Mucosa of stomach (tissue), 1 donor: ENCODE measurements at regions not wholly inside any gene's neighbourhood (a gene's known extent, or its start where the extent isn't known, plus 50 kb on each side); places are given as distances from the start of the nearest gene placed in this dataset.

Experiments
- H3K27me3 ChIP-seq: one replicate; pipeline ENCODE4 v1.7.0; 2013; ENCODE audit warnings: mild to moderate bottlenecking, low read length; ENCODE audit not compliant: control insufficient read depth, insufficient read depth
- H3K36me3 ChIP-seq: one replicate; pipeline ENCODE4 v1.7.0; 2013; ENCODE audit warnings: low read length; ENCODE audit not compliant: control insufficient read depth, insufficient read depth
- H3K4me1 ChIP-seq: one replicate; pipeline ENCODE4 v1.7.0; 2013; ENCODE audit warnings: mild to moderate bottlenecking, low read length; ENCODE audit not compliant: control insufficient read depth, insufficient read depth
- H3K4me3 ChIP-seq: one replicate; pipeline ENCODE4 v1.7.0; 2013; ENCODE audit warnings: low read length
- H3K9ac ChIP-seq: one replicate; pipeline ENCODE4 v1.7.0; 2013; ENCODE audit warnings: mild to moderate bottlenecking, low read length, moderate library complexity
- H3K9me3 ChIP-seq: one replicate; pipeline ENCODE4 v1.7.0; 2013; ENCODE audit warnings: mild to moderate bottlenecking, low read length, moderate library complexity; ENCODE audit not compliant: control insufficient read depth
- donor health status: Pancreatic carcinoma.

GRCh38 chr4:96912716-96913115 is 1072.8 kb downstream of the PDHA2 start:
- H3K36me3 ChIP-seq: no peaks in the 10 kb centered on the region
- no peak overlapping the region for H3K4me3 ChIP-seq
- no peaks in the 10 kb centered on the region for H3K4me1 ChIP-seq
- no peaks in the 10 kb centered on the region for H3K27me3 ChIP-seq
- no peaks in the 10 kb centered on the region for H3K9me3 ChIP-seq
- H3K9ac ChIP-seq: no peak overlapping the region

GRCh38 chr4:96913441-96914080 is 1073.7 kb downstream of the PDHA2 start:
- Histone ChIP-seq H3K9ac (no peak overlapping the region), H3K36me3 (no peaks in the 10 kb centered on the region), H3K9me3 (no peaks in the 10 kb centered on the region), H3K4me3 (no peak overlapping the region), H3K4me1 (no peaks in the 10 kb centered on the region), H3K27me3 (no peaks in the 10 kb centered on the region)

GRCh38 chr4:96916711-96917110 is 1076.8 kb downstream of the PDHA2 start:
- Histone ChIP-seq H3K36me3 (no peaks in the 10 kb centered on the region), H3K9ac (no peak overlapping the region), H3K9me3 (no peaks in the 10 kb centered on the region), H3K27me3 (no peaks in the 10 kb centered on the region), H3K4me1 (no peaks in the 10 kb centered on the region), H3K4me3 (no peak overlapping the region)

- H3K36me3 ChIP-seq: no peaks in the 10 kb centered on the region
- no peak overlapping the region for H3K9ac ChIP-seq
- no peaks in the 10 kb centered on the region for H3K4me1 ChIP-seq
- no peaks in the 10 kb centered on the region for H3K9me3 ChIP-seq
- H3K4me3 ChIP-seq: no peak overlapping the region
- H3K27me3 ChIP-seq: no peaks in the 10 kb centered on the region
Measured at GRCh38 chr4:96936886-96937285, 1097.0 kb downstream of the PDHA2 start.

GRCh38 chr4:96946552-96946951 is 1106.7 kb downstream of the PDHA2 start:
- Histone ChIP-seq H3K9me3 (no peaks in the 10 kb centered on the region), H3K36me3 (no peaks in the 10 kb centered on the region), H3K4me1 (no peaks in the 10 kb centered on the region), H3K9ac (no peak overlapping the region), H3K4me3 (no peak overlapping the region), H3K27me3 (no peaks in the 10 kb centered on the region)

GRCh38 chr4:96952610-96953009 is 1112.7 kb downstream of the PDHA2 start:
- Histone ChIP-seq H3K9ac (no peak overlapping the region), H3K4me1 (no peaks in the 10 kb centered on the region), H3K36me3 (no peaks in the 10 kb centered on the region), H3K9me3 (no peaks in the 10 kb centered on the region), H3K4me3 (no peak overlapping the region), H3K27me3 (no peaks in the 10 kb centered on the region)

- Histone ChIP-seq H3K27me3 (no peaks in the 10 kb centered on the region), H3K4me1 (no peaks in the 10 kb centered on the region), H3K9me3 (no peaks in the 10 kb centered on the region), H3K36me3 (no peaks in the 10 kb centered on the region), H3K9ac (no peak overlapping the region), H3K4me3 (no peak overlapping the region)
Measured at GRCh38 chr4:96955226-96955625, 1115.3 kb downstream of the PDHA2 start.

- no peaks in the 10 kb centered on the region for H3K9me3 ChIP-seq
- H3K36me3 ChIP-seq: no peaks in the 10 kb centered on the region
- H3K4me3 ChIP-seq: no peak overlapping the region
- no peaks in the 10 kb centered on the region for H3K4me1 ChIP-seq
- H3K27me3 ChIP-seq: no peaks in the 10 kb centered on the region
- no peak overlapping the region for H3K9ac ChIP-seq
Measured at GRCh38 chr4:96955691-96956090, 1115.8 kb downstream of the PDHA2 start.

GRCh38 chr4:96969455-96969854 is 1129.6 kb downstream of the PDHA2 start:
- H3K9ac ChIP-seq: no peak overlapping the region
- no peaks in the 10 kb centered on the region for H3K4me1 ChIP-seq
- H3K36me3 ChIP-seq: no peaks in the 10 kb centered on the region
- no peaks in the 10 kb centered on the region for H3K27me3 ChIP-seq
- no peaks in the 10 kb centered on the region for H3K9me3 ChIP-seq
- H3K4me3 ChIP-seq: no peak overlapping the region

- H3K36me3 ChIP-seq: no peaks in the 10 kb centered on the region
- no peaks in the 10 kb centered on the region for H3K27me3 ChIP-seq
- H3K9me3 ChIP-seq: no peaks in the 10 kb centered on the region
- no peak overlapping the region for H3K4me3 ChIP-seq
- no peak overlapping the region for H3K9ac ChIP-seq
- H3K4me1 ChIP-seq: no peaks in the 10 kb centered on the region
Measured at GRCh38 chr4:96972920-96973319, 1133.0 kb downstream of the PDHA2 start.

- H3K4me1 ChIP-seq: no peaks in the 10 kb centered on the region
- H3K36me3 ChIP-seq: no peaks in the 10 kb centered on the region
- H3K27me3 ChIP-seq: no peaks in the 10 kb centered on the region
- no peaks in the 10 kb centered on the region for H3K9me3 ChIP-seq
- no peak overlapping the region for H3K4me3 ChIP-seq
- H3K9ac ChIP-seq: no peak overlapping the region
Measured at GRCh38 chr4:96974295-96974694, 1134.4 kb downstream of the PDHA2 start.

GRCh38 chr4:96983830-96984229 is 1143.9 kb downstream of the PDHA2 start:
- Histone ChIP-seq H3K36me3 (no peaks in the 10 kb centered on the region), H3K9me3 (no peaks in the 10 kb centered on the region), H3K9ac (no peak overlapping the region), H3K4me3 (no peak overlapping the region), H3K4me1 (no peaks in the 10 kb centered on the region), H3K27me3 (no peaks in the 10 kb centered on the region)

GRCh38 chr4:96986816-96987215 is 1146.9 kb downstream of the PDHA2 start:
- Histone ChIP-seq H3K4me3 (no peak overlapping the region), H3K36me3 (no peaks in the 10 kb centered on the region), H3K4me1 (no peaks in the 10 kb centered on the region), H3K27me3 (no peaks in the 10 kb centered on the region), H3K9me3 (no peaks in the 10 kb centered on the region), H3K9ac (no peak overlapping the region)
